ENCODE measurements at regions not wholly inside any gene's neighbourhood (a gene's known extent, or its start where the extent isn't known, plus 50 kb on each side); places are given as distances from the start of the nearest gene placed in this dataset.

GRCh38 chr2:120602251-120602650, 133.4 kb upstream of the GLI2 start:
- Mint-ChIP-seq H3K27ac (no peak overlapping the region), H3K9me3 (peaks cover 4% of the 10 kb centered on the region; the same call in 2 of the 3 replicates), H3K27me3 (ENCODE audit: insufficient read depth, low read depth, poor library complexity) (peaks cover 9% of the 10 kb centered on the region), H3K36me3 (ENCODE audit: low read depth) (no peaks in the 10 kb centered on the region), H3K4me1 (peaks cover 11% of the 10 kb centered on the region), H3K4me3 (no peak overlapping the region)
- DNase-seq (ENCODE audit: low spot score), result no peak
- Histone ChIP-seq H2AFZ (no peak overlapping the region), H3K4me3 (no peak overlapping the region), H3K27ac (ENCODE audit: low read depth) (no peak overlapping the region), H3K9me2 (ENCODE audit: insufficient read depth) (no peaks in the 10 kb centered on the region), H3K27me3 (ENCODE audit: insufficient read depth) (no peaks in the 10 kb centered on the region), H3K4me1 (ENCODE audit: insufficient read depth) (no peaks in the 10 kb centered on the region), H3K79me2 (replicated peaks; ENCODE audit: insufficient read depth) (no peaks in the 10 kb centered on the region), H3F3A (replicated peaks; ENCODE audit: low read depth) (no peaks in the 10 kb centered on the region), H3K36me3 (ENCODE audit: insufficient read depth) (no peaks in the 10 kb centered on the region), H3K4me2 (no peak overlapping the region), H4K20me1 (replicated peaks; ENCODE audit: insufficient read depth) (no peaks in the 10 kb centered on the region)
- no peak for TF ChIP-seq ZNF331 (CRISPR knock-in tag; IDR thresholded peaks at IDR 0.05; ENCODE audit: low read depth)
- TF ChIP-seq EZH2phosphoT487 (IDR thresholded peaks at IDR 0.05; ENCODE audit: unreplicated experiment), result no peak
- TF ChIP-seq CREB1 (CRISPR knock-in tag; IDR thresholded peaks at IDR 0.05; ENCODE audit: low read depth), result no peak
- TF ChIP-seq ZNF114 (CRISPR knock-in tag; IDR thresholded peaks at IDR 0.05), result no peak
- TF ChIP-seq JUNB (IDR thresholded peaks at IDR 0.05; ENCODE audit: unreplicated experiment), result no peak
- TF ChIP-seq, protein P1, sequence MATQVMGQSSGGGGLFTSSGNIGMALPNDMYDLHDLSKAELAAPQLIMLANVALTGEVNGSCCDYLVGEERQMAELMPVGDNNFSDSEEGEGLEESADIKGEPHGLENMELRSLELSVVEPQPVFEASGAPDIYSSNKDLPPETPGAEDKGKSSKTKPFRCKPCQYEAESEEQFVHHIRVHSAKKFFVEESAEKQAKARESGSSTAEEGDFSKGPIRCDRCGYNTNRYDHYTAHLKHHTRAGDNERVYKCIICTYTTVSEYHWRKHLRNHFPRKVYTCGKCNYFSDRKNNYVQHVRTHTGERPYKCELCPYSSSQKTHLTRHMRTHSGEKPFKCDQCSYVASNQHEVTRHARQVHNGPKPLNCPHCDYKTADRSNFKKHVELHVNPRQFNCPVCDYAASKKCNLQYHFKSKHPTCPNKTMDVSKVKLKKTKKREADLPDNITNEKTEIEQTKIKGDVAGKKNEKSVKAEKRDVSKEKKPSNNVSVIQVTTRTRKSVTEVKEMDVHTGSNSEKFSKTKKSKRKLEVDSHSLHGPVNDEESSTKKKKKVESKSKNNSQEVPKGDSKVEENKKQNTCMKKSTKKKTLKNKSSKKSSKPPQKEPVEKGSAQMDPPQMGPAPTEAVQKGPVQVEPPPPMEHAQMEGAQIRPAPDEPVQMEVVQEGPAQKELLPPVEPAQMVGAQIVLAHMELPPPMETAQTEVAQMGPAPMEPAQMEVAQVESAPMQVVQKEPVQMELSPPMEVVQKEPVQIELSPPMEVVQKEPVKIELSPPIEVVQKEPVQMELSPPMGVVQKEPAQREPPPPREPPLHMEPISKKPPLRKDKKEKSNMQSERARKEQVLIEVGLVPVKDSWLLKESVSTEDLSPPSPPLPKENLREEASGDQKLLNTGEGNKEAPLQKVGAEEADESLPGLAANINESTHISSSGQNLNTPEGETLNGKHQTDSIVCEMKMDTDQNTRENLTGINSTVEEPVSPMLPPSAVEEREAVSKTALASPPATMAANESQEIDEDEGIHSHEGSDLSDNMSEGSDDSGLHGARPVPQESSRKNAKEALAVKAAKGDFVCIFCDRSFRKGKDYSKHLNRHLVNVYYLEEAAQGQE (IDR thresholded peaks at IDR 0.05; ENCODE audit: unreplicated experiment), result no peak
- no peak for TF ChIP-seq STAT1 (IDR thresholded peaks at IDR 0.05; ENCODE audit: unreplicated experiment)
- no peak for TF ChIP-seq ZNF462 (CRISPR knock-in tag; IDR thresholded peaks at IDR 0.05)
- TF ChIP-seq EZH2 (IDR thresholded peaks at IDR 0.05; ENCODE audit: low read depth, unreplicated experiment), result no peak
- no peak for TF ChIP-seq NANOG (IDR thresholded peaks at IDR 0.05; ENCODE audit: borderline replicate concordance)
- TF ChIP-seq, protein P2, sequence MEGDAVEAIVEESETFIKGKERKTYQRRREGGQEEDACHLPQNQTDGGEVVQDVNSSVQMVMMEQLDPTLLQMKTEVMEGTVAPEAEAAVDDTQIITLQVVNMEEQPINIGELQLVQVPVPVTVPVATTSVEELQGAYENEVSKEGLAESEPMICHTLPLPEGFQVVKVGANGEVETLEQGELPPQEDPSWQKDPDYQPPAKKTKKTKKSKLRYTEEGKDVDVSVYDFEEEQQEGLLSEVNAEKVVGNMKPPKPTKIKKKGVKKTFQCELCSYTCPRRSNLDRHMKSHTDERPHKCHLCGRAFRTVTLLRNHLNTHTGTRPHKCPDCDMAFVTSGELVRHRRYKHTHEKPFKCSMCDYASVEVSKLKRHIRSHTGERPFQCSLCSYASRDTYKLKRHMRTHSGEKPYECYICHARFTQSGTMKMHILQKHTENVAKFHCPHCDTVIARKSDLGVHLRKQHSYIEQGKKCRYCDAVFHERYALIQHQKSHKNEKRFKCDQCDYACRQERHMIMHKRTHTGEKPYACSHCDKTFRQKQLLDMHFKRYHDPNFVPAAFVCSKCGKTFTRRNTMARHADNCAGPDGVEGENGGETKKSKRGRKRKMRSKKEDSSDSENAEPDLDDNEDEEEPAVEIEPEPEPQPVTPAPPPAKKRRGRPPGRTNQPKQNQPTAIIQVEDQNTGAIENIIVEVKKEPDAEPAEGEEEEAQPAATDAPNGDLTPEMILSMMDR (conservative IDR thresholded peaks at IDR 0.05; ENCODE audit: low read depth in 2 of 2), result no peak
- no peak for TF ChIP-seq POLR2AphosphoS5 (IDR thresholded peaks at IDR 0.05; ENCODE audit: low read depth)
- no peak for ATAC-seq
